Stimulated activated CD8-positive, alpha-beta memory T cell treated with anti-CD3 and anti-CD28 coated beads, Interleukin-12 subunit alpha, Interleukin-12 subunit beta, amount 100 ng/mL, for 24 hours (primary cell): ENCODE measurements at regions not wholly inside any gene's neighbourhood (a gene's known extent, or its start where the extent isn't known, plus 50 kb on each side); places are given as distances from the start of the nearest gene placed in this dataset.

Experiments used
- DNase-seq: peaks from one replicate; pipeline ENCODE4 v3.0.0-alpha.2; 2020; ENCODE audit errors: extremely low read depth

GRCh38 chr12:127722611-127723010, 544.4 kb upstream of the TMEM132C start:
- no peak for DNase-seq

GRCh38 chr12:127723251-127723650, 543.7 kb upstream of the TMEM132C start:
- DNase-seq = no peak

GRCh38 chr12:127726671-127727315, 540.2 kb upstream of the TMEM132C start:
- no peak for DNase-seq

- no peak for DNase-seq
These were observed 538.7 kb upstream of the TMEM132C start for GRCh38 chr12:127728285-127728684.

GRCh38 chr12:127728729-127729128, 538.2 kb upstream of the TMEM132C start:
- no peak for DNase-seq

GRCh38 chr12:127729381-127729780, 537.6 kb upstream of the TMEM132C start:
- DNase-seq = no peak

GRCh38 chr12:127731657-127732056, 535.3 kb upstream of the TMEM132C start:
- DNase-seq = no peak

- no peak for DNase-seq
These were observed 524.7 kb upstream of the TMEM132C start for GRCh38 chr12:127742231-127742630.

GRCh38 chr12:127745469-127746212, 521.3 kb upstream of the TMEM132C start:
- no peak for DNase-seq

- no peak for DNase-seq
These were observed 517.6 kb upstream of the TMEM132C start for GRCh38 chr12:127749416-127749815.

GRCh38 chr12:127750076-127750840, 516.7 kb upstream of the TMEM132C start:
- DNase-seq = no peak

GRCh38 chr12:127752802-127753201, 514.2 kb upstream of the TMEM132C start:
- DNase-seq = no peak

- DNase-seq = no peak
These were observed 506.6 kb upstream of the TMEM132C start for GRCh38 chr12:127760357-127760756.

GRCh38 chr12:127760996-127761395, 506.0 kb upstream of the TMEM132C start:
- DNase-seq = no peak

GRCh38 chr12:127761880-127762279, 505.1 kb upstream of the TMEM132C start:
- DNase-seq = no peak

- no peak for DNase-seq
These were observed 499.3 kb upstream of the TMEM132C start for GRCh38 chr12:127767656-127768055.

- no peak for DNase-seq
These were observed 496.9 kb upstream of the TMEM132C start for GRCh38 chr12:127770118-127770517.

GRCh38 chr12:127771546-127771945, 495.4 kb upstream of the TMEM132C start:
- DNase-seq = no peak

GRCh38 chr12:127773520-127773919, 493.4 kb upstream of the TMEM132C start:
- no peak for DNase-seq

- no peak for DNase-seq
These were observed 492.1 kb upstream of the TMEM132C start for GRCh38 chr12:127774828-127775227.

- no peak for DNase-seq
These were observed 487.5 kb upstream of the TMEM132C start for GRCh38 chr12:127779301-127780045.

GRCh38 chr12:127780881-127781280, 486.1 kb upstream of the TMEM132C start:
- no peak for DNase-seq
